ENCODE measurements at regions not wholly inside any gene's neighbourhood (a gene's known extent, or its start where the extent isn't known, plus 50 kb on each side); places are given as distances from the start of the nearest gene placed in this dataset.
"Not testable (repeated sequence)": the region's sequence is repeated elsewhere in the genome, so short reads cannot be mapped to it uniquely, and the experiment has no call there.

- intact Hi-C loops (cut with DNase I, micrococcal nuclease), result no loop called here
- H3K4me3 ChIP-seq, result no peak overlapping the region
- H3K36me3 ChIP-seq (ENCODE audit: low read depth), result no peaks in the 10 kb centered on the region
- ATAC-seq, result no peak
- DNase-seq, result no peak
- no peaks in the 10 kb centered on the region for H3K4me1 ChIP-seq (ENCODE audit: low read depth)
- no peak for TF ChIP-seq CTCF (IDR thresholded peaks at IDR 0.05)
- no peaks in the 10 kb centered on the region for H3K9me3 ChIP-seq
Measured at GRCh38 chr9:90180381-90180780, 462.2 kb downstream of the DIRAS2 start.

- ATAC-seq (no peak), DNase-seq (no peak)
- no peak for TF ChIP-seq CTCF (IDR thresholded peaks at IDR 0.05)
- Histone ChIP-seq H3K36me3 (ENCODE audit: low read depth) (no peaks in the 10 kb centered on the region), H3K4me3 (no peak overlapping the region), H3K9me3 (no peaks in the 10 kb centered on the region), H3K4me1 (ENCODE audit: low read depth) (no peaks in the 10 kb centered on the region)
- intact Hi-C loops (cut with DNase I, micrococcal nuclease), result no loop called here
Measured at GRCh38 chr9:90188656-90189055, 454.0 kb downstream of the DIRAS2 start.

- Histone ChIP-seq H3K4me1 (ENCODE audit: low read depth) (no peaks in the 10 kb centered on the region), H3K36me3 (ENCODE audit: low read depth) (no peaks in the 10 kb centered on the region), H3K9me3 (no peaks in the 10 kb centered on the region), H3K4me3 (no peak overlapping the region)
- TF ChIP-seq CTCF (IDR thresholded peaks at IDR 0.05), result no peak
- ATAC-seq (peak; percentile 60), DNase-seq (no peak)
- intact Hi-C loops (cut with DNase I, micrococcal nuclease), result no loop called here
Measured at GRCh38 chr9:90189306-90189705, 453.3 kb downstream of the DIRAS2 start.

DNA sequence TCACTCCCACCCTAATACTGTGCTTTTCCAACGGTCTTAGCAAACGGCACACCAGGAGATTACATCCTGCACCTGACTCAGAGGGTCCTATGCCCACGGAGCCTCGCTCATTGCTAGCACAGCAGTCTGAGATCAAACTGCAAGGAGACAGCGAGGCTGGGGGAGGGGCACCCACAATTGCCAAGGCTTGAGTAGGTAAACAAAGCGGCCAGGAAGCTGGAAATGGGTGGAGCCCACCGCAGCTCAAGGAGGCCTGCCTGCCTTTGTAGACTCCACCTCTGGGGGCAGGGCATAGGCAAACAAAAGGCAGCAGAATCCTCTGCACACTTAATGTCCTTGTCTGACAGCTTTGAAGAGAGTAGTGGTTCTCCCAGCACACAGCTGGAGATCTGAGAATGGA, 450.2 kb downstream of the DIRAS2 start:
- peak; percentile 91 to 95 (median 92) for DNase-seq
- TF ChIP-seq CTCF (IDR thresholded peaks at IDR 0.05), result peak; percentile 30
- H3K36me3 ChIP-seq (ENCODE audit: low read depth); H3K4me3 ChIP-seq; ATAC-seq; H3K9me3 ChIP-seq; intact Hi-C loops (cut with DNase I, micrococcal nuclease); H3K4me1 ChIP-seq (ENCODE audit: low read depth): not testable (repeated sequence)

DNA sequence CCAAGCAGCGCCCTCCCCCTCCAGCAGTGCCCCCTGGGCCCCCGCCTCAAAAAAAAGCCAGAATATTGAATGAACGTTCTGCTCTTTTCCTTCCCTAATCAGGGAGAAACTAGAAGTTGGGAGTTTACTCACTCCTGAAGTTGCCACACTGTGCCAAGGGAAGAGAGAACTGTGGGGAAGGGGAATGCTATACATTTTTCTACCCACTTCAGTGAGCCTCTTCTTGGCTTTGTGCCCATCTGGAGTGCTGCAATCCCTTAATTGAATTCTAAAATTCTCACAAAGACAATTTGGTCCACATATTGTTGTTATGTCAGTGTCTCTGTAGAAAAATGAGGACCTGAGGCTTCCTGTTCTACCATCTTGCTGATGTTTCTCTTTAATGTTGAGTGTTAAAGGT, 443.7 kb downstream of the DIRAS2 start:
- no peak for ATAC-seq
- Histone ChIP-seq H3K4me3 (no peak overlapping the region), H3K4me1 (ENCODE audit: low read depth) (peaks cover 3% of the 10 kb centered on the region), H3K9me3 (no peaks in the 10 kb centered on the region), H3K36me3 (ENCODE audit: low read depth) (no peaks in the 10 kb centered on the region)
- intact Hi-C loops (cut with DNase I, micrococcal nuclease), result no loop called here
- no peak for DNase-seq
- TF ChIP-seq CTCF (IDR thresholded peaks at IDR 0.05), result no peak

DNA sequence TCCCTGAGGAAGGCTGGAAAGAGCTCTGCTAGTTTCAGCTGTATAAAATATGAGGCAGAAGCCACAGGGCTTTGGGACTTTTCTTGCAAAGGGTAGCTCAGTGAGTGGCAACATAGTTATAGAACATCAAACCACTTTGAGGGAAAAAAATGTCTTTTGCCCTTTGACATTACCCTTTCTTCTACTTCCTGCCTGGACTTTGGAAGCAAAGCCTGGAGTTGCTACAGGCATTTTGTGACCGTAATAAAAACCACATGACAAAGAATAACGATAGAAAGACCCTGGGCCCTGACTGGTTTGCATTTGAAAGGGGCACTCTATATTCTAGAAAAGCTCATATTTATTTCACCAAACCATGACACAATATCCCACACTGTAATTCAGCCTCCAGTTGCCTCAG, 440.9 kb downstream of the DIRAS2 start:
- ATAC-seq, result peak; percentile 28
- no peak overlapping the region for H3K4me3 ChIP-seq
- peaks cover 3% of the 10 kb centered on the region for H3K4me1 ChIP-seq (ENCODE audit: low read depth)
- H3K9me3 ChIP-seq, result no peaks in the 10 kb centered on the region
- TF ChIP-seq CTCF (IDR thresholded peaks at IDR 0.05), result no peak
- DNase-seq, result no peak
- H3K36me3 ChIP-seq (ENCODE audit: low read depth), result no peaks in the 10 kb centered on the region
- intact Hi-C loops (cut with DNase I, micrococcal nuclease), result no loop called here
